Mesenchymal stem cell (in vitro differentiated cells and primary cell): ENCODE measurements at regions not wholly inside any gene's neighbourhood (a gene's known extent, or its start where the extent isn't known, plus 50 kb on each side); places are given as distances from the start of the nearest gene placed in this dataset.

Source experiments
- DNase-seq: peaks from one replicate; pipeline ENCODE4 v3.0.0-alpha.2; 2013
- H2AFZ ChIP-seq: one replicate; pipeline ENCODE4 v1.6.1; 2013; ENCODE audit warnings: low read depth, mild to moderate bottlenecking, control low read depth, inconsistent platforms, low read length, moderate library complexity
- H2AK5ac ChIP-seq: 2 replicates; pipeline ENCODE4 v1.6.1; 2013; ENCODE audit warnings: low read length, moderate library complexity, mild to moderate bottlenecking, inconsistent platforms; ENCODE audit not compliant: severe bottlenecking
- H2BK120ac ChIP-seq: one replicate; pipeline ENCODE4 v1.6.1; 2013; ENCODE audit warnings: low read depth, mild to moderate bottlenecking, inconsistent platforms, low read length, moderate library complexity
- H2BK12ac ChIP-seq, 2 experiments: one replicate each; pipeline ENCODE4 v1.6.1; 2013; ENCODE audit warnings: inconsistent platforms in 2 of 2, low read length in 2 of 2, mild to moderate bottlenecking in 2 of 2, moderate library complexity in 2 of 2, control low read depth in 1 of 2
- H2BK15ac ChIP-seq: one replicate; pipeline ENCODE4 v1.6.1; 2013; ENCODE audit warnings: mild to moderate bottlenecking, low read depth, inconsistent platforms; ENCODE audit not compliant: poor library complexity, severe bottlenecking
- H2BK5ac ChIP-seq: 2 replicates; pipeline ENCODE4 v1.6.1; 2013; ENCODE audit warnings: low read depth, mild to moderate bottlenecking, low read length, control low read depth, inconsistent platforms; ENCODE audit not compliant: poor library complexity, severe bottlenecking
- H3K14ac ChIP-seq, 2 experiments: one replicate each; pipeline ENCODE4 v1.6.1; 2013; ENCODE audit warnings: inconsistent platforms in 2 of 2, low read length in 2 of 2, control low read depth in 1 of 2, mild to moderate bottlenecking in 1 of 2, moderate library complexity in 1 of 2
- H3K18ac ChIP-seq, 2 experiments: one replicate each; pipeline ENCODE4 v1.6.1; 2013; ENCODE audit warnings: inconsistent platforms in 2 of 2, low read length in 2 of 2, control low read depth in 1 of 2, low read depth in 1 of 2, mild to moderate bottlenecking in 1 of 2
- H3K23ac ChIP-seq, 2 experiments: one replicate each; pipeline ENCODE4 v1.6.1; 2013; ENCODE audit warnings: inconsistent platforms in 2 of 2, low read length in 2 of 2, mild to moderate bottlenecking in 2 of 2, moderate library complexity in 2 of 2, control low read depth in 1 of 2
- H3K27ac ChIP-seq: 2 replicates; pipeline ENCODE4 v1.5.1; 2013; ENCODE audit warnings: mild to moderate bottlenecking, moderate library complexity, low read length, control low read depth, inconsistent platforms; ENCODE audit not compliant: poor library complexity, severe bottlenecking
- H3K27me3 ChIP-seq, 2 experiments: 2 replicates each; pipeline versions ENCODE4 v1.6.1 to v1.7.0; 2013; ENCODE audit warnings: low read length in 2 of 2, mild to moderate bottlenecking in 2 of 2, moderate library complexity in 2 of 2, control low read depth in 1 of 2, inconsistent platforms in 1 of 2; ENCODE audit not compliant: control insufficient read depth in 1 of 2, insufficient read depth in 1 of 2
- H3K36me3 ChIP-seq, 2 experiments: 2 replicates each; pipeline versions ENCODE4 v1.6.1 to v1.7.0; 2013; ENCODE audit warnings: low read length in 2 of 2, control low read depth in 1 of 2, inconsistent platforms in 1 of 2, low read depth in 1 of 2, mild to moderate bottlenecking in 1 of 2; ENCODE audit not compliant: insufficient read depth in 2 of 2, control insufficient read depth in 1 of 2
- H3K4ac ChIP-seq, 2 experiments: one replicate each; pipeline ENCODE4 v1.6.1; 2013; ENCODE audit warnings: inconsistent platforms in 2 of 2, low read length in 2 of 2, mild to moderate bottlenecking in 2 of 2, moderate library complexity in 2 of 2, control low read depth in 1 of 2, low read depth in 1 of 2
- H3K4me1 ChIP-seq: 2 replicates; pipeline ENCODE4 v1.6.1; 2013; ENCODE audit warnings: low read depth, low read length, control low read depth; ENCODE audit not compliant: control insufficient read depth, insufficient read depth
- H3K4me2 ChIP-seq: 2 replicates; pipeline ENCODE4 v1.6.1; 2013; ENCODE audit warnings: low read length, mild to moderate bottlenecking, inconsistent platforms; ENCODE audit not compliant: poor library complexity, severe bottlenecking
- H3K4me3 ChIP-seq, 2 experiments: 2 replicates each; pipeline versions ENCODE4 v1.5.1 to v1.7.0; 2013; ENCODE audit warnings: low read length in 2 of 2, mild to moderate bottlenecking in 2 of 2, control low read depth in 1 of 2, low read depth in 1 of 2; ENCODE audit not compliant: insufficient read depth in 1 of 2
- H3K79me1 ChIP-seq: replicated peaks from 2 replicates; pipeline ENCODE4 v1.6.1; 2013; ENCODE audit warnings: mild to moderate bottlenecking, control low read depth, low read length, inconsistent platforms; ENCODE audit not compliant: poor library complexity, severe bottlenecking
- H3K9ac ChIP-seq: 2 replicates; pipeline ENCODE4 v1.7.0; 2013; ENCODE audit warnings: mild to moderate bottlenecking, low read length, moderate library complexity
- H3K9me3 ChIP-seq: 2 replicates; pipeline ENCODE4 v1.7.0; 2013; ENCODE audit warnings: mild to moderate bottlenecking, low read length; ENCODE audit not compliant: control insufficient read depth
- H4K8ac ChIP-seq: one replicate; pipeline ENCODE4 v1.6.1; 2013; ENCODE audit warnings: inconsistent platforms, mild to moderate bottlenecking, low read length, moderate library complexity
- H4K91ac ChIP-seq: one replicate; pipeline ENCODE4 v1.6.1; 2013; ENCODE audit warnings: mild to moderate bottlenecking, low read length, inconsistent platforms
- WGBS: methylation state at CpG from one replicate; pipeline ENCODE4 v1.1.7; 2013; ENCODE audit warnings: mixed read lengths; 5-methylcytosine and 5-hydroxymethylcytosine counted together

- Histone ChIP-seq H3K14ac (no peak overlapping the region), H3K4me1 (no peaks in the 10 kb centered on the region), H3K27ac (no peak overlapping the region), H3K9me3 (no peaks in the 10 kb centered on the region), H3K4me3 (no peak overlapping the region), H2BK15ac (no peak overlapping the region), H4K91ac (no peak overlapping the region), H3K9ac (no peak overlapping the region), H3K4ac (no peak overlapping the region), H3K18ac (no peak overlapping the region), H2AK5ac (no peak overlapping the region), H3K79me1 (no peaks in the 10 kb centered on the region), H3K4me2 (no peak overlapping the region), H2BK120ac (no peak overlapping the region), H2BK12ac (no peak overlapping the region), H3K36me3 (no peaks in the 10 kb centered on the region), H2AFZ (no peak overlapping the region), H3K23ac (no peak overlapping the region), H4K8ac (no peak overlapping the region), H2BK5ac (no peak overlapping the region), H3K27me3 (no peaks in the 10 kb centered on the region)
- DNase-seq, result no peak
- 50% methylated on average over 6 of the region's 6 CpGs for WGBS
Observed at GRCh38 chr5:4058899-4059298, 463.3 kb downstream of the IRX1 start.

GRCh38 chr5:4065472-4066320 is 470.1 kb downstream of the IRX1 start:
- H4K91ac ChIP-seq, result no peak overlapping the region
- no peak overlapping the region for H2BK5ac ChIP-seq
- no peak overlapping the region for H3K23ac ChIP-seq
- H2BK12ac ChIP-seq, result no peak overlapping the region
- H3K14ac ChIP-seq, result no peak overlapping the region
- no peak overlapping the region for H3K18ac ChIP-seq
- no peak overlapping the region for H2BK120ac ChIP-seq
- no peak overlapping the region for H2AFZ ChIP-seq
- no peaks in the 10 kb centered on the region for H3K4me1 ChIP-seq
- no peak overlapping the region for H3K9ac ChIP-seq
- no peak for DNase-seq
- no peak overlapping the region for H4K8ac ChIP-seq
- no peaks in the 10 kb centered on the region for H3K79me1 ChIP-seq
- no peaks in the 10 kb centered on the region for H3K9me3 ChIP-seq
- H3K4me2 ChIP-seq, result no peak overlapping the region
- no peaks in the 10 kb centered on the region for H3K36me3 ChIP-seq
- H3K4me3 ChIP-seq, result no peak overlapping the region
- no peak overlapping the region for H3K4ac ChIP-seq
- no peak overlapping the region for H2AK5ac ChIP-seq
- 37% methylated on average over 8 of the region's 11 CpGs for whole genome bisulfite sequencing
- no peak overlapping the region for H2BK15ac ChIP-seq
- H3K27ac ChIP-seq, result no peak overlapping the region
- no peaks in the 10 kb centered on the region for H3K27me3 ChIP-seq

GRCh38 chr5:4068171-4068570 is 472.5 kb downstream of the IRX1 start:
- H2BK15ac ChIP-seq, result no peak overlapping the region
- no peak overlapping the region for H2BK120ac ChIP-seq
- no peak overlapping the region for H2AK5ac ChIP-seq
- H3K4me3 ChIP-seq, result no peak overlapping the region
- H4K91ac ChIP-seq, result no peak overlapping the region
- H3K4me1 ChIP-seq, result no peaks in the 10 kb centered on the region
- no peak overlapping the region for H2BK12ac ChIP-seq
- 93% methylated on average over 6 of the region's 6 CpGs for WGBS
- H3K4me2 ChIP-seq, result no peak overlapping the region
- H3K18ac ChIP-seq, result no peak overlapping the region
- H4K8ac ChIP-seq, result no peak overlapping the region
- H2BK5ac ChIP-seq, result no peak overlapping the region
- no peak overlapping the region for H3K23ac ChIP-seq
- H3K9me3 ChIP-seq, result no peaks in the 10 kb centered on the region
- H3K4ac ChIP-seq, result no peak overlapping the region
- DNase-seq, result no peak
- no peaks in the 10 kb centered on the region for H3K79me1 ChIP-seq
- H3K27ac ChIP-seq, result no peak overlapping the region
- no peak overlapping the region for H3K14ac ChIP-seq
- H3K9ac ChIP-seq, result no peak overlapping the region
- no peaks in the 10 kb centered on the region for H3K27me3 ChIP-seq
- no peak overlapping the region for H2AFZ ChIP-seq
- H3K36me3 ChIP-seq, result no peaks in the 10 kb centered on the region

- no peak overlapping the region for H2BK5ac ChIP-seq
Observed at GRCh38 chr5:4078544-4078943, 482.9 kb downstream of the IRX1 start.

More at GRCh38 chr5:4078544-4078943, 482.9 kb downstream of the IRX1 start:
- Histone ChIP-seq H4K91ac (no peak overlapping the region), H3K4me2 (no peak overlapping the region), H3K23ac (no peak overlapping the region), H3K27me3 (no peaks in the 10 kb centered on the region), H2AFZ (no peak overlapping the region), H3K4me1 (no peaks in the 10 kb centered on the region), H3K79me1 (no peaks in the 10 kb centered on the region), H3K18ac (no peak overlapping the region), H2BK120ac (no peak overlapping the region), H2AK5ac (no peak overlapping the region), H3K9ac (no peak overlapping the region), H3K4ac (no peak overlapping the region), H3K9me3 (no peaks in the 10 kb centered on the region), H2BK12ac (no peak overlapping the region), H3K27ac (no peak overlapping the region), H3K4me3 (no peak overlapping the region), H2BK15ac (no peak overlapping the region), H3K14ac (no peak overlapping the region), H3K36me3 (no peaks in the 10 kb centered on the region), H4K8ac (no peak overlapping the region)
- no peak for DNase-seq
- WGBS, result no CpG with 5 or more reads among the region's 5 CpGs
